ENCODE measurements at regions not wholly inside any gene's neighbourhood (a gene's known extent, or its start where the extent isn't known, plus 50 kb on each side); places are given as distances from the start of the nearest gene placed in this dataset.

GRCh38 chr9:115531410-115532125 lies 413.6 kb upstream of the TNC start:
- TF ChIP-seq FOXK2 (IDR thresholded peaks at IDR 0.05) (no peak), KDM2A (CRISPR knock-in tag; IDR thresholded peaks at IDR 0.05; ENCODE audit: borderline replicate concordance, low read depth) (no peak), MAFK (conservative IDR thresholded peaks at IDR 0.05 in 1 of 2, IDR thresholded peaks at IDR 0.05 in 1 of 2; ENCODE audit: low read length in 2 of 2) (no peak), TBL1XR1 (IDR thresholded peaks at IDR 0.05; ENCODE audit: borderline replicate concordance, low read length, partially characterized antibody) (no peak), ARID2 (CRISPR knock-in tag; IDR thresholded peaks at IDR 0.05; ENCODE audit: borderline replicate concordance) (no peak), ZNF275 (CRISPR knock-in tag; IDR thresholded peaks at IDR 0.05; ENCODE audit: borderline replicate concordance) (no peak), SUZ12 (IDR thresholded peaks at IDR 0.05; ENCODE audit: low read depth, low read length) (no peak)
